ENCODE measurements at regions not wholly inside any gene's neighbourhood (a gene's known extent, or its start where the extent isn't known, plus 50 kb on each side); places are given as distances from the start of the nearest gene placed in this dataset.
"Not testable (repeated sequence)": the region's sequence is repeated elsewhere in the genome, so short reads cannot be mapped to it uniquely, and the experiment has no call there.

DNA sequence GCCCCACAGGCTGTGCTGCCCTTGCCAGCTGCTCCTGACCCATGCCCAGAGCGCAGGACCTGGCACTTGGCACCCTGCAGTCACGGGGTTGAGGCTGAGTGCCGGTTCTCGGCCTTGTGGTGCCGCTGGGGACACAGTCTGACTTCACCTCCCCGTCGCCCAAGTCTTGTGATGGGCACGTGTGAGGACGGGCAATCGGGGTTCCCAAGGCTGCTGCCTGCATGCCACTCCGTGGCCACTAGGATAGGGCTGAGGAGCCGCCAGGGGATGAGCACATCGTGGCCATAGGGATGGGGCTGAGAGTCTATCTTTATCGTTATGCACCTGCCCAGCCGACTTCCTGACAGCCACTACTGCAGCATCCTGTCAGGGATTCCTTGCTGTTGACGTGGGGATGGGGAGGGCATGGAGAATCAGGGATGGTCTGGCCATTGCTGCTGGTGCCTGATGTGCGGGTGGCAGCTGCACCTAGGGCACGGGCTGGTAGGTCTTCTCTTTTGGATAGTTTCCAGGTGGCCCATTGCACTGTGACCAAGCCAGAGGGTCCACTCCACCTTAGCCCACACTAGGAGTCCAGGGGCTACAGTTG lies 243.5 kb downstream of the FOXD4L6 start:
- not testable (repeated sequence) for DNase-seq

DNA sequence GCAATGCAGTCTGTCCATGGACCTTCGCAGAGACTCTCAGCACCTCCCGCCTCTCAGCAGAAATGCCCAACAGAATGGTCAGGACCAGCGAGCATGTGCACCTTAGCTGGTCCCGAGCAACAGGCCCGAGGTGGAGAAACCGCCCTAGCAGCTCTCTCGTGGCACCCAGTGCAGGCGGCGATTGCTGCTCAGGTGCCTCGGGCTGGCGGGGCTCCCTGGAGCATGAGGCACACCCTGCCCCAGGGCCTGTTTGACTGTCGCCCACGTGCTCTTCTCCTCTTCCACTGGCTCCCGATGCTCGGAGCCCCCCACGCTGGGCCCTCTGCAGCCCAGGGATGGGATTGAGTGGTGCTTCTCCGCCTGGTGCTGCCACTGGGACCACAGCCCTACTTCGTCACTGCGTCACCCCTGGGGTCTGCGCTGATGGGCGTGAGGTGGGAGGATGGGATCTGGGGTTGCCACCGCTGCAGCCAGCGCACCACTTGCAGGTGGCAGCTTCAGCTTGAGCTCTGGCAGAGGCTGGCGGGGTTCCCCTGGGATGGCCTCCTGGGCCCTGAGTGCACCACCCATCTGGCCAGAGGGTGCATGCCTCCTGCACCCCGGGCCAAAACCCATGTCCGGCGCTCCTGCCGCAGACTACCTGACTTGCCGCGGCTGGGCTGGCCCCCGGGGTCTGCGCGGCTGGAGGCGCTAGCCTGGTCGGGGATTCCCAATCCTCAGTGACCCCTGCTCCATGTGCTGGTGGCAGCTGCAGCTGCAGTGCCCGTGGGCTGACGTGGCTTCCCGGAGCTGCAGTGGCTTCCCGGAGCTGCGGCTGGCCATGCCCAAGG lies 244.2 kb downstream of the FOXD4L6 start:
- no peak for DNase-seq

DNA sequence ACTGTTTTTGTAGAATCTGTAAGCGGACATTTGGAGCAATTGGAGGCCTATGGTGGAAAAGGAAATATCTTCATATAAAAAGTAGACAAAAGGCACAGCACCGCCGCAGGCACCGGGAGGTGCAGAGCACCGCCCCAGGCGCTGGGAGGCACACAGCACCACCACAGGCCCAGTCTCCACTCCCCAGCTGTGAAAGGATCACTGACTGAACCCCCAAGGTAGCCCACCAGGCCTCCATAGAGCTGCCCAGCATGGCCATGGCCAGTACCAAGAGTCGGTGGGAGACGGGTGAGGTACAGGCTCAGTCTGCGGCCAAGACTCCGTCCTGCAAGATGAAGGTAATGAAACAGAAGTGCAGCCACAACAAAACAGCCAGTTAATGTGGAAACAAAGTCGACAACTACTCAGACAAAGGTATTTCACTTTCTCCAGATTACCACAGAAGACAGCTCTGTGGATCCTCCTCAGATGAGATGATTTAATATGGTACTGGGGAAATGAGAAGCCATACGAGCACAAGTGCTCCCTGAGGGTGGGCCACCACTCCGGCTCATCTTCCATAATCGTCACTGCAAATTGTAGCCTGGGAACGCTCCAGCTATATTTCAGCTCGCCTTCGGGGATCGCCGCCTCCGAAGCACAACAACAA lies 244.9 kb downstream of the FOXD4L6 start:
- DNase-seq: not testable (repeated sequence)

DNA sequence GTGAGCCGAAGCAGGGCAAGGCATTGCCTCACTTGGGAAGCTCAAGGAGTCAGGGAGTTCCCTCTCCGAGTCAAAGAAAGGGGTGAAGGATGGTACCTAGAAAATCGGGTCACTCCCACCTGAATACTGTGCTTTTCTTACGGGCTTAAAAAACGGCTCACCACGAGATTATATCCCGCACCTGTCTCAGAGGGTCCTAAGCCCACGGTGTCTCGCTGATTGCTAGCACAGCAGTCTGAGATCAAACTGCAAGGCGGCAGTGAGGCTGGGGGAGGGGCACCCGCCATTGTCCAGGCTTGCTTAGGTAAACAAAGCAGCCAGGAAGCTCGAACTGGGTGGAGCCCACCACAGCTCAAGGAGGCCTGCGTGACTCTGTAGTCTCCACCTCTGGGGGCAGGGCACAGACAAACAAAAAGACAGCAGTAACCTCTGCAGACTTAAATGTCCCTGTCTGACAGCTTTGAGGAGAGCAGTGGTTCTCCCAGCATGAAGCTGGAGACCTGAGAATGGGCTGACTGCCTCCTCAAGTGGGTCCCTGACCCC lies 254.7 kb downstream of the FOXD4L6 start:
- DNase-seq: not testable (repeated sequence)

DNA sequence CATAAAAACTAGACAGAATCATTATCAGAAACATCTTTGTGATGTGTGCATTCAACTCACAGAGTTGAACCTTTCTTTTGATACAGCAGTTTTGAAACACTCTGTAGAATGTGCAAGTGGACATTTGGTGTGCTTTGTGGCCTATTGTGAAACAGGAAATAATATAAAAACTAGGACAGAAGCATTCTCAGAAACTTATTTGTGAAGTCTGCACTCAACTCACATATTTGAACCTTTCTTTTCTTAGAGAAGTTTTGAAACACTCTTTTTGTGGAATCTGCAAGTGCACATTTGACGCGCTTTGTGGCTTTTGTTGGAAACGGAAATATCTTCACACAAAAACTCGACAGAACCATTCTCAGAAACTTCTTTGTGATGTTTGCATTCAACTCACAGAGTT lies 260.0 kb downstream of the FOXD4L6 start:
- not testable (repeated sequence) for DNase-seq

All from EL (cell line).